ENCODE measurements at regions not wholly inside any gene's neighbourhood (a gene's known extent, or its start where the extent isn't known, plus 50 kb on each side); places are given as distances from the start of the nearest gene placed in this dataset.
"Not testable (repeated sequence)": the region's sequence is repeated elsewhere in the genome, so short reads cannot be mapped to it uniquely, and the experiment has no call there.

DNA sequence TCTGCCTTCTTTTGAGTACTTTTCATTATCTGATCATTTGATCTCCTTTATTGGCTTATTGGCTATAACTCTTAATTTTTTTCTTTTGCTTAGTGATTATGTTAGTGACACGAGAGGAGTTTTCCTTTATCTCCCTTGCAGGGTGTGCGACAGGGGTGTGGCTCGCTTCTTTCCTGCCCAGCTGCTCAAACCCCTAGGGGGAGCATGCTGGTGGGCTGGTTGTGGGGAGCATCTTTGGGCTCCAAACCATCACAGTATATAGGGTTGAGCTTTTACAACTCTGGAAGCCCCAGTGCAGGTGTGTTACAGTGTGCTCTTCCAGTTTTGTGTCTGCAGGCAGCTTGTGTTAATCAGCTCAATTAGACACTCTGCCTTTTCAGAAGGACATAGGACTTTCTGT is 357.0 kb upstream of the TMEFF2 start:
- Histone ChIP-seq H4K20me1 (ENCODE audit: insufficient read depth) (no peaks in the 10 kb centered on the region), H3K9me3 (ENCODE audit: insufficient read depth, low read depth) (no peaks in the 10 kb centered on the region), H3K27me3 (ENCODE audit: insufficient read depth, low read depth) (no peaks in the 10 kb centered on the region), H3K9me2 (ENCODE audit: insufficient read depth) (no peaks in the 10 kb centered on the region), H3K79me2 (ENCODE audit: low read depth) (no peaks in the 10 kb centered on the region), H3K4me2 (no peak overlapping the region), H3K36me3 (ENCODE audit: low read depth) (no peaks in the 10 kb centered on the region), H2AFZ (no peak overlapping the region), H3F3A (ENCODE audit: insufficient read depth, low read depth) (no peaks in the 10 kb centered on the region), H3K27ac (no peak overlapping the region), H3K4me3 (no peak overlapping the region), H3K4me1 (replicated peaks; ENCODE audit: insufficient read depth) (no peaks in the 10 kb centered on the region)
- CTCF ChIA-PET: no interaction called here
- TF ChIP-seq, protein P1, sequence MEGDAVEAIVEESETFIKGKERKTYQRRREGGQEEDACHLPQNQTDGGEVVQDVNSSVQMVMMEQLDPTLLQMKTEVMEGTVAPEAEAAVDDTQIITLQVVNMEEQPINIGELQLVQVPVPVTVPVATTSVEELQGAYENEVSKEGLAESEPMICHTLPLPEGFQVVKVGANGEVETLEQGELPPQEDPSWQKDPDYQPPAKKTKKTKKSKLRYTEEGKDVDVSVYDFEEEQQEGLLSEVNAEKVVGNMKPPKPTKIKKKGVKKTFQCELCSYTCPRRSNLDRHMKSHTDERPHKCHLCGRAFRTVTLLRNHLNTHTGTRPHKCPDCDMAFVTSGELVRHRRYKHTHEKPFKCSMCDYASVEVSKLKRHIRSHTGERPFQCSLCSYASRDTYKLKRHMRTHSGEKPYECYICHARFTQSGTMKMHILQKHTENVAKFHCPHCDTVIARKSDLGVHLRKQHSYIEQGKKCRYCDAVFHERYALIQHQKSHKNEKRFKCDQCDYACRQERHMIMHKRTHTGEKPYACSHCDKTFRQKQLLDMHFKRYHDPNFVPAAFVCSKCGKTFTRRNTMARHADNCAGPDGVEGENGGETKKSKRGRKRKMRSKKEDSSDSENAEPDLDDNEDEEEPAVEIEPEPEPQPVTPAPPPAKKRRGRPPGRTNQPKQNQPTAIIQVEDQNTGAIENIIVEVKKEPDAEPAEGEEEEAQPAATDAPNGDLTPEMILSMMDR (conservative IDR thresholded peaks at IDR 0.05): no peak
- no peak for TF ChIP-seq EZH2 (IDR thresholded peaks at IDR 0.05; ENCODE audit: low read depth)
- BruUV-seq (replicated peaks): no TSS peak
- intact Hi-C loops (cut with micrococcal nuclease; ENCODE audit: unreplicated experiment): no loop called here
- POLR2A ChIA-PET (ENCODE audit: unreplicated experiment): no interaction called here
- DNase-seq: no peak

DNA sequence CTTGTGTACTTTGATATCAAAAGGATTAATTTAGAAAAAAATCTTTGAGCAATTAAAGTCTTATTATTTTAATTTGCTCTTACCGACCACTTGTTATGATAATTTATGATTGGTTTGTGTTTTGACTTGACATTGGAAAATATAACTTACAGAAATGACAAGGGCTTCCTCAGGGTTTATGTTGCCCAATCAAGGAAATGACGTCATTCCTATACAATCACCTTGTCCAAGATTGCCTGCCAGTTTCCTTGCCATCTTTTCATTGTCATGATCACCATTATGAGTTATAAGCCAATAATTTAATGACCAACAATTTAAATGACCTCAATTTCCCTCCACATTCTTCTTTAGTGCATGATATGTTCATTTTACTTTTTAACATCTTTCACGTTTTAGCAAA is 351.8 kb upstream of the TMEFF2 start:
- intact Hi-C loops (cut with micrococcal nuclease; ENCODE audit: unreplicated experiment): no loop called here

DNA sequence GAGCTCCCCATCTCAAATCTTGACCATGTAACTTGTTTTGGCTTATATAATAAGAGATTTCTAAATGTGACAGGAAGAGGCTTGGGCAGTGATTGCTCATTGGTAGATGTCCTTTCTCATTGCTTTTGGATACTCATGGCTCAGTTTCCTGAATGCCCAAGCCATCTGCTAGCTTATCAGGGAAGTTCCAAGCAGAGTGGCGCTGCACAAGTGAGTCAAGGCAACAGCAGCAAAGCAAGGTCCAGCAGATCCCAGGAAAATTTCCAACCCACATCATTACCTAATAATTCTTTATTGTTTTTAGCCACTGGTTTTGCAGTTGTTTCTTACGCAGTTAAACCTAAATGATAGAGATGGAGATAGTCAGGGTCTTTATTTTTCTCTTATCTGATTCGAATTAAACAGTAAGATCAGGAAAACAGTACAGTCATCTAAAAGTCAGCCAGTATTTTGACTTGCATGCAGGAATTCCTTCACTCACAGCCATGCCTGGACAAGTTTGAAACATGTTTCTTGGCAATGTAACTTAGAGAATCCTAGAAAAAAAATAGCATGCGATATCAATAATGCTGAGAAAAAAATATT is 349.7 kb upstream of the TMEFF2 start:
- no TSS peak for BruUV-seq (replicated peaks)

More for the DNA sequence above, 351.8 kb upstream of the TMEFF2 start:
- no peak for TF ChIP-seq EZH2 (IDR thresholded peaks at IDR 0.05; ENCODE audit: low read depth)
- TF ChIP-seq, protein P1 (conservative IDR thresholded peaks at IDR 0.05): no peak
- Histone ChIP-seq H3K9me3 (ENCODE audit: insufficient read depth, low read depth) (no peaks in the 10 kb centered on the region), H3K4me3 (no peak overlapping the region), H3K79me2 (ENCODE audit: low read depth) (no peaks in the 10 kb centered on the region), H3K4me1 (replicated peaks; ENCODE audit: insufficient read depth) (no peaks in the 10 kb centered on the region), H3K4me2 (no peak overlapping the region), H4K20me1 (ENCODE audit: insufficient read depth) (no peaks in the 10 kb centered on the region), H3K27ac (no peak overlapping the region), H3K27me3 (ENCODE audit: insufficient read depth, low read depth) (no peaks in the 10 kb centered on the region), H2AFZ (no peak overlapping the region), H3K9me2 (ENCODE audit: insufficient read depth) (no peaks in the 10 kb centered on the region), H3K36me3 (ENCODE audit: low read depth) (no peaks in the 10 kb centered on the region), H3F3A (ENCODE audit: insufficient read depth, low read depth) (no peaks in the 10 kb centered on the region)
- BruUV-seq (replicated peaks): no TSS peak
- POLR2A ChIA-PET (ENCODE audit: unreplicated experiment): no interaction called here
- CTCF ChIA-PET: no interaction called here
- no peak for DNase-seq

DNA sequence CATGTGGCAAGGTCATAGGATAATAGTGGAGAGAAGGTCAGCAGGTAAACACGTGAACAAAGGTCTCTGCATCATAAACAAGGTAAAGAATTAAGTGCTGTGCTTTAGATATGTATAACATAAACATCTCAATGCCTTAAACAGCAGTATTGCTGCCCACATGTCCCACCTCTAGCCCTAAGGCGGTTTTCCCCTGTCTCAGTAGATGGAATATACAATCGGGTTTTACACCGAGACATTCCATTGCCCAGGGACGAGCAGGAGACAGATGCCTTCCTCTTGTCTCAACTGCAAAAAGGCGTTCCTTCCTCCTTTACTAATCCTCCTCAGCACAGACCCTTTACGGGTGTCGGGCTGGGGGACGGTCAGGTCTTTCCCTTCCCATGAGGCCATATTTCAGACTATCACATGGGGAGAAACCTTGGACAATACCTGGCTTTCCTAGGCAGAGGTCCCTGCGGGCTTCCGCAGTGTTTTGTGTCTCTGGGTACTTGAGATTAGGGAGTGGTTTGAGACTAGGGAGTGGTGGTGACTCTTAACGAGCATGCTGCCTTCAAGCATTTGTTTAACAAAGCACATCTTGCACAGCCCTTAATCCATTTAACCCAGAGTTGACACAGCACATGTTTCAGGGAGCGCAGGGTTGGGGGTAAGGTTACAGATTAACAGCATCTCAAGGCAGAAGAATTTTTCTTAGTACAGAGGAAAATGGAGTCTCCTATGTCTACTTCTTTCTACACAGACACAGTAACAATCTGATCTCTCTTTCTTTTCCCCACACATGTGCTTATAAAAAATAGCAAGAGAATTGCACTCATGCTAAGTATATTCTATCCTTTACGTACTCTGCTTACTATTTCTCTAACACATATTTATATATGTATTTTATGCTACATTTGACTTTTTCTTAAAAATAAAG is 347.7 kb upstream of the TMEFF2 start:
- H3K4me2 ChIP-seq; H3K79me2 ChIP-seq (ENCODE audit: low read depth); POLR2A ChIA-PET (ENCODE audit: unreplicated experiment); H3K36me3 ChIP-seq (ENCODE audit: low read depth); H3K27me3 ChIP-seq (ENCODE audit: insufficient read depth, low read depth); H3K9me2 ChIP-seq (ENCODE audit: insufficient read depth); H4K20me1 ChIP-seq (ENCODE audit: insufficient read depth); H3F3A ChIP-seq (ENCODE audit: insufficient read depth, low read depth); H3K9me3 ChIP-seq (ENCODE audit: insufficient read depth, low read depth); intact Hi-C loops (cut with micrococcal nuclease; ENCODE audit: unreplicated experiment); H3K4me1 ChIP-seq (replicated peaks; ENCODE audit: insufficient read depth); DNase-seq; CTCF ChIA-PET; H2AFZ ChIP-seq; H3K27ac ChIP-seq; H3K4me3 ChIP-seq; BruUV-seq (replicated peaks): not testable (repeated sequence)

More for the DNA sequence above, 349.7 kb upstream of the TMEFF2 start:
- H3K9me3 ChIP-seq (ENCODE audit: insufficient read depth, low read depth): no peaks in the 10 kb centered on the region
- H4K20me1 ChIP-seq (ENCODE audit: insufficient read depth): no peaks in the 10 kb centered on the region
- H3K79me2 ChIP-seq (ENCODE audit: low read depth): no peaks in the 10 kb centered on the region
- H3K36me3 ChIP-seq (ENCODE audit: low read depth): no peaks in the 10 kb centered on the region
- H3K4me1 ChIP-seq (replicated peaks; ENCODE audit: insufficient read depth): no peaks in the 10 kb centered on the region
- TF ChIP-seq, protein P1 (conservative IDR thresholded peaks at IDR 0.05): no peak
- no peak for TF ChIP-seq EZH2 (IDR thresholded peaks at IDR 0.05; ENCODE audit: low read depth)
- ChIA-PET POLR2A (ENCODE audit: unreplicated experiment) (interaction anchor here (0.8 kb wide), 1 partner anchor 343 kb away, joined by 8 read pairs; no protein-coding TSS in a partner anchor), CTCF (no interaction called here)
- no peak overlapping the region for H3K4me2 ChIP-seq
- intact Hi-C loops (cut with micrococcal nuclease; ENCODE audit: unreplicated experiment): no loop called here
- no peak for DNase-seq
- H3K4me3 ChIP-seq: no peak overlapping the region
- no peaks in the 10 kb centered on the region for H3F3A ChIP-seq (ENCODE audit: insufficient read depth, low read depth)
- no peaks in the 10 kb centered on the region for H3K9me2 ChIP-seq (ENCODE audit: insufficient read depth)
- no peaks in the 10 kb centered on the region for H3K27me3 ChIP-seq (ENCODE audit: insufficient read depth, low read depth)
- H2AFZ ChIP-seq: no peak overlapping the region
- H3K27ac ChIP-seq: no peak overlapping the region

All from PC-9 (cell line).